ENCODE measurements at regions not wholly inside any gene's neighbourhood (a gene's known extent, or its start where the extent isn't known, plus 50 kb on each side); places are given as distances from the start of the nearest gene placed in this dataset.

- H3K27ac Mint-ChIP-seq = no peak overlapping the region
Measured at GRCh38 chr7:20839196-20839735, 52.6 kb upstream of the SP8 start.

GRCh38 chr7:20839987-20840386, 53.3 kb upstream of the SP8 start:
- Mint-ChIP-seq H3K9me3 (no peaks in the 10 kb centered on the region), H3K27ac (no peak overlapping the region), H3K4me1 (ENCODE audit: unreplicated experiment) (no peaks in the 10 kb centered on the region), H3K36me3 (no peaks in the 10 kb centered on the region), H3K27me3 (peaks cover 13% of the 10 kb centered on the region), H3K4me3 (no peak overlapping the region)
- DNase-seq (ENCODE audit: extremely low spot score, unreplicated experiment) = no peak
- TF ChIP-seq CTCF (conservative IDR thresholded peaks at IDR 0.05) = no peak

More at GRCh38 chr7:20839196-20839735, 52.6 kb upstream of the SP8 start:
- no peak for DNase-seq (ENCODE audit: extremely low spot score, unreplicated experiment)
- Mint-ChIP-seq H3K4me1 (ENCODE audit: unreplicated experiment) (no peaks in the 10 kb centered on the region), H3K27me3 (peaks cover 12% of the 10 kb centered on the region), H3K4me3 (no peak overlapping the region), H3K36me3 (no peaks in the 10 kb centered on the region), H3K9me3 (no peaks in the 10 kb centered on the region)
- no peak for TF ChIP-seq CTCF (conservative IDR thresholded peaks at IDR 0.05)

- Mint-ChIP-seq H3K9me3 (peaks cover 5% of the 10 kb centered on the region), H3K36me3 (no peaks in the 10 kb centered on the region), H3K27ac (no peak overlapping the region), H3K4me3 (no peak overlapping the region), H3K4me1 (ENCODE audit: unreplicated experiment) (no peaks in the 10 kb centered on the region), H3K27me3 (peaks cover 29% of the 10 kb centered on the region)
- no peak for DNase-seq (ENCODE audit: extremely low spot score, unreplicated experiment)
- no peak for TF ChIP-seq CTCF (conservative IDR thresholded peaks at IDR 0.05)
Measured at GRCh38 chr7:20846791-20847190, 60.1 kb upstream of the SP8 start.

- H3K4me1 Mint-ChIP-seq (ENCODE audit: unreplicated experiment) = no peaks in the 10 kb centered on the region
Measured at GRCh38 chr7:20858951-20859350, 72.3 kb upstream of the SP8 start.

GRCh38 chr7:20861468-20861867, 74.8 kb upstream of the SP8 start:
- Mint-ChIP-seq H3K27me3 (no peaks in the 10 kb centered on the region), H3K4me1 (ENCODE audit: unreplicated experiment) (no peaks in the 10 kb centered on the region), H3K36me3 (no peaks in the 10 kb centered on the region), H3K27ac (no peak overlapping the region), H3K9me3 (no peaks in the 10 kb centered on the region), H3K4me3 (no peak overlapping the region)
- TF ChIP-seq CTCF (conservative IDR thresholded peaks at IDR 0.05) = no peak
- DNase-seq (ENCODE audit: extremely low spot score, unreplicated experiment) = no peak

More at GRCh38 chr7:20858951-20859350, 72.3 kb upstream of the SP8 start:
- Mint-ChIP-seq H3K27me3 (peaks cover 3% of the 10 kb centered on the region), H3K4me3 (no peak overlapping the region), H3K27ac (no peak overlapping the region), H3K9me3 (no peaks in the 10 kb centered on the region), H3K36me3 (no peaks in the 10 kb centered on the region)
- no peak for TF ChIP-seq CTCF (conservative IDR thresholded peaks at IDR 0.05)
- no peak for DNase-seq (ENCODE audit: extremely low spot score, unreplicated experiment)

GRCh38 chr7:20862554-20862953, 75.9 kb upstream of the SP8 start:
- Mint-ChIP-seq H3K27ac (no peak overlapping the region), H3K36me3 (no peaks in the 10 kb centered on the region), H3K9me3 (no peaks in the 10 kb centered on the region), H3K4me1 (ENCODE audit: unreplicated experiment) (no peaks in the 10 kb centered on the region), H3K4me3 (no peak overlapping the region), H3K27me3 (no peaks in the 10 kb centered on the region)
- no peak for TF ChIP-seq CTCF (conservative IDR thresholded peaks at IDR 0.05)
- DNase-seq (ENCODE audit: extremely low spot score, unreplicated experiment) = no peak
